OCI-LY7 (cell line): ENCODE measurements at regions not wholly inside any gene's neighbourhood (a gene's known extent, or its start where the extent isn't known, plus 50 kb on each side); places are given as distances from the start of the nearest gene placed in this dataset.

ENCODE experiments used
- CTCF ChIP-seq: fragments of 200-600 bp; sonication (generic); conservative IDR thresholded peaks from 2 replicates; pipeline ENCODE4 v1.5.1; 2014; ENCODE audit warnings: mild to moderate bottlenecking, antibody characterized with exemption, low read length, moderate library complexity, mixed read lengths
- EZH2phosphoT487 ChIP-seq: fragments of 200-600 bp; sonication (generic); IDR thresholded peaks from 2 replicates; pipeline ENCODE4 v1.6.1; 2018; ENCODE audit warnings: low read depth, borderline replicate concordance, mild to moderate bottlenecking, mixed run types, antibody characterized with exemption, low read length, moderate library complexity, mixed read lengths

DNA sequence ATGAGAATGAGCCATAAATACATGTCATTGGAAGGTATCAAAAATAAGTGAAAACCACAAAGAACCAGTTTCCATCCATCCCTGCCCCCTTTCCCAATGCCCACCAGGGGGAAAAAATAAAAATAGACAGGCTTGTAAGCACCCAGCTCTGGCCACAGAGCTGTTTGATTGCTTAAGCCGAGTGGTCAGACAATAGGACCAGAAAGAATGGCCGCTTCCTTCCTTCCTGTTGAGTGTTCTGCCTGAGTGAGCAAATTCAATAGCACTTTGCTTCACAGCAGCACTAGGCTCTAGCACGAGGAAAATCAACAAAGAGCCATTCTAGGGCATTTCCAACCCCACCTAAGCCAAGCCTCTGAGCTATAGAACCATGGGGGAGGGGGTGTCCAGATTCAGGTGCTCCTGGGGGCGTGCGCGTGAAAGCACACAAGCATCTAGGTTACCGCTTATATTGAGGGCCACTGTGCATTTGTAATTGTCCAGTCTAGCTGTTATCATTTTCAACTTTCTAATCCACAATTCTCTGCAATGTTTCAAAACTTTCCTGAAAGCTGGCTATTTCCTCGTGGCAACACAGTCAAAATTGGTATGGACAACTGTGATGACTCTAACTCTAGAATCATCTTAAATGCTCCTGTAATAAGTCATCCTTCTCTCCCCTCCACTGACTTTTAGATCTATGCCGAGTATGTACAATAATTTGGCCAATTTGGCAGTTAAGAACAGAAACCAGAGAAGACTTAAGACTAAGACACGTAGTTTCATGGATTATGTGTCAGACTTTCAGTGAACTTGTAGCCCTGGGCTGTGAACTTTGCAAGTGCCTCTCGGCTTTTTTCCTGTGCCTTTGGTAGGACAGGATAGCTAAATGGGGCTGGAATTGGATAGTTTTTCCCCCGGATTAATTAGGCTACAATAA is 64.3 kb downstream of the SPRY2 start:
- no peak for TF ChIP-seq CTCF
- TF ChIP-seq EZH2phosphoT487, result no peak
